ENCODE measurements at regions not wholly inside any gene's neighbourhood (a gene's known extent, or its start where the extent isn't known, plus 50 kb on each side); places are given as distances from the start of the nearest gene placed in this dataset.
"Not testable (repeated sequence)": the region's sequence is repeated elsewhere in the genome, so short reads cannot be mapped to it uniquely, and the experiment has no call there.

DNA sequence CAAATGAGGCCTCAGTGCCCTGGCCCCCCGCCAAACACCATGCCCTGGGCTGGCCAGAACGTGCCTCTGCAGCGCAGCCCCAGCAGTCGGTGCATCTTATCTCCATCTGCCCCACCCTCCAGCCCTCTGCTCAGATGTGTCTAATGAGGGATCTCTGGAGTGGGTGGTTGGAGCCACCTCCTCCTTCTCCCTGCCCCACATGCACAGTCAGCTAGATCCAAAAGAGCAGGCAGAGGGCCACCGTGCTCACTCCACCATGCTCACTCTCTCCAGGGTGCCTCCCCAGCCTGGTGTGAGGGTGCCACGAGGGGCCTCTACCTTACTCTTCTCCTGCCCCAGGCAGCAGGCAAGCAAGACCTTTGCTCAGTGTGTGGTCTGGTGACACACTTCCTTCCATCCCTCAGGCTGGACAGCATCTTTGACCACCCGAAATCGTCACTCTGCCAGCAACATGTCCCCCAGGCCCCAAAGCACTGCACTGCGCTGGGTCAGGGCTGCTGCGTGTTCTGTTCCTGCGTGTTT lies 266.1 kb upstream of the HDAC4 start:
- DNase-seq, result no peak

DNA sequence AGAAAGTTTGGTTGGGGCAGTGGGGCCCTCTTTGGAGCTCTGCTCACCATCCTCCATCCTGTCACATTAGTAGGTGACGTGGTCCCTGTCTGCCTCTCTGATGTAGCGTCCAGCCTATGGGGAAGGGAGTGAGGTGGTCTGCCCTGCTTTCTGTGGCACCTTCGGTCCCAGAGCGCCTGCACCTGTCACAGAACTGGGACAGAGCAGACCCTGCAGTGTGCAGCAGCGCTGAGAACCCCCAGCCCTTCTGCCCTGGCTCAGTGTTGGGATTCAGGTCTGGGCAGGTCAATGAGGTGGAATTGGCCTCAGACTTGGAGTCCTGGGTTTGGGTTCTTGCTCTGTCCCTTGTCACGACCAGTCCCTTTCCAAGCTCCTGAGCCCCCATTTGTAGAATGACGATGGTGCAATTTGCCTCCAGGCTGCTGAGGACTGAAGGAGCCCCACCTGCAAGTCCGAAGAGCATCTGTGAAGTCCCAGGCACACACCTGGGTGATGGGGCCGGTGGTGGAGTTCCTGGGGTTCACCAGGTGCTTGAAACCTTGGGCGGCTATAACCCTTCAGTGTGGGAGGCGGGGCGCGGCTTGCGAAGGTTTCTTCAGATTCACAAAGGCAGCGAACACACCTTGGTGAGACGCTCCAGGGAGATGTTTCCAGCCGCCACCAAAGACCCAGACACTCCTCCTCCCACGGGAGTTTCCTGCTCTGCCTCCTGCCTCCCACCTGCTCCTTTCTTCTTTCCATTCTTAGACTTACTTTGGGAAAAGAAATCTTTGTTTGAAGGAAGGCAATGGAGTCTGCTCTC lies 265.4 kb upstream of the HDAC4 start:
- no peak for DNase-seq

GRCh38 chr2:239664216-239664810 lies 263.5 kb upstream of the HDAC4 start:
- DNase-seq, result no peak

DNA sequence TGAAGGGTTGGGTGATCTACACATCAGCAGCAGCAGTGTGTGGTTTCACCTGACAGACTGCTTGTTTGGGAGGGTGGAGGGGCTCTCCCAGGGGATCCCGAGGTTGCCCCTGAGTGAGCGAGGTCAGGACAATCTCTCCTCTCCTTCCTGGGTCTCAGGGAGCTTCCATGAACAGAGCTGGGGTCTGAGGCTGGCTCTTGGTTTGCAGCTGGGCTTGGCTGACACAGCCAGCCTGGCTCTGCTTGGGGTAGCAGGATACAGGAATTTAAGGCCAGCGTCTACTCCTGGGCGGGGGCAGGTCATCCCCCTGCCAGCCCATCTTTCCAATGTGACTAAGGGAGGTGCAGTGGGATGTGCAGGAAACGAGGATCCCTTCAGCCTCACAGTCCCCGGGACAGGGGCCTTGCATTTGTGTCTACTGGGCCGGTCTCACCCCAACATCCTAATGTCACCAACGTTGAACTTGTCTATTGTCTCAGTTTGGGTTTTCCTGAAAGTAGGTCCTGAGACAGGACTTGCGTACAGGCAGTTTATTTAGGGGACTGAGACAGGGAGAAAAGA lies 262.6 kb upstream of the HDAC4 start:
- no peak for DNase-seq

GRCh38 chr2:239662413-239663120 lies 261.7 kb upstream of the HDAC4 start:
- no peak for DNase-seq

DNA sequence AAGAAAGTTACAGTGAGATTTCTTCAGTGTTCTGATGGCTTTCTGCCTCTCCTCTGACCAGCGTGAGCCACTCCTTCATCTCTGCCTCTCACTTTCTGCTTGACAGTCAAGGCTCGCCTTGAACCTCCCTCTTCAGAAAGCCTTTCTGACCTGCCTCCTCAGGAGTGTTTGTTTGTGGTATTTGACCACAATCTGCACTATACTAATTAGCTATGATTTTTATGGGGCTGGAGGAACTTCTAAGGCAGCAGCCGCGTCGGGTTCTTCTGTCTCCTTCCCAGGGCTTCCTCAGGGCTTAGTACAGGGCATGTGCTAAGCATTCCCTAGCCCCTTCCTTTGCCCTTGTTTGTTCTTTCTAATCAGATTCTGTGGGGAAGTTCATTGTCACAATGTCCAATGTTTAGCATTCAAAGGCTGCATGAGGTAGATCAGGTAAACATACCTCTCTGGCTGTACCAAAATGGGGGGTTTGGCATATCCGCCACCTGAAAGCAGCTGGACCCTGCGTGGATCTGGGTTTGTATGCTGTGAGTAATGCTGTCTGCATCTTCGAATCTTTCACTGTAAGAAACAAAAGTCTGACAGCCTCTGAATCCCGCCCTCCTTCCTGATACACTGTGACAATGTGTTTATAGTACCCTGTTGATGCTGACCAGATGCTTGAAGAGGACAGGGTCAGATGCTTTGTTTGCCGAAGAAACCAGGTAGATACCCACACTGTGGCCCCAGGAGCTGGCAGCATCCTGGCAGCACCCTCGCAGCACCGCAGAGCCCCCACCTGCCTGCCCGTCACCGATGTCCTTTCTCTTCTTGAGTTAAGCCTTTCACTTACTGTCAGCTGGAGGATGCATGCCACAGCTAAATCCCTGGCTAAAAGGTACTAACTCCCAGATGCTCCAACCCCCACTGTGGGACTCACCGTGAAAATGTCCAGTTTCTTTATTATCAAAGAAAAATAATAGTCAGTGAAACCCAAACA lies 260.8 kb upstream of the HDAC4 start:
- DNase-seq, result no peak

GRCh38 chr2:239660390-239661230 lies 259.8 kb upstream of the HDAC4 start:
- DNase-seq, result no peak

DNA sequence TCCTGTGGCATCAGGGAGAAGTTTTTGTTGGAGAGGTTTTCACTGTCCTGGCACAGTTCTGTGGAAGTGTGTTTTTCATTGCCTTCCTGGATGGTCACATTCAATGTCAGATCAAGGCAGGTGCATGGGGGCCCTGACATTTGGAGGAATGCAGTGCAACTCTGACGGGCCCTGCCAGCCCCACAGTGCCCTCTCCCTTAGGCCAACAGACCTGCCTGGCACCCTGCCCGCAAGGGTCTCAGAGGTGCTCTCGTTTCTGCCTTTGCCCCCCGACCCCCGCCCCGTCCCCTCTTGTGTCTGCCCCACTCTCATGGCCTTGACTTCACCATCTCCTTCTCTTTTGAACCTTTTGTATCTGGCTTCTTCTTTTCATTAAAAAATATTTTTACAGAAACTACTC lies 257.2 kb upstream of the HDAC4 start:
- no peak for DNase-seq

DNA sequence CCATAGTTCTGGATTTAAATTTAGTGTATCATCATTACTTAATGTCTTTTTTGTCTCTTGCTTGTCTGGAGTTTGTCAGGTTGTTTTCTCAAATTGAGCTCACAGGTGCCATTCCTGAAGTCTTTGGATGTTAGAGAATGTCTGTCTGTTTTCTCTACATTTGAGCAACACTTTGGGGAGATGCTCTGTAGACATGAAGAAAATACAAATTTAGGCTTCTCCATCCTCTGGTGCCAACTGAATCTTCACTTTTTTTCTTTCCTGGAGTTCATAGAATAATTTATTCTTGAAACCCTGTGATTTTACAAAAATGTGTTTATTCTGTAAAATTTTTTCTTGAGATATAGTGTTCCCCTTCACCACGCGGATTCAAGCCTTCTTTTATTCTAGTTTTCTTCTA lies 256.4 kb upstream of the HDAC4 start:
- DNase-seq, result no peak

- DNase-seq, result no peak
These were observed 253.4 kb upstream of the HDAC4 start for GRCh38 chr2:239654266-239654665.

DNA sequence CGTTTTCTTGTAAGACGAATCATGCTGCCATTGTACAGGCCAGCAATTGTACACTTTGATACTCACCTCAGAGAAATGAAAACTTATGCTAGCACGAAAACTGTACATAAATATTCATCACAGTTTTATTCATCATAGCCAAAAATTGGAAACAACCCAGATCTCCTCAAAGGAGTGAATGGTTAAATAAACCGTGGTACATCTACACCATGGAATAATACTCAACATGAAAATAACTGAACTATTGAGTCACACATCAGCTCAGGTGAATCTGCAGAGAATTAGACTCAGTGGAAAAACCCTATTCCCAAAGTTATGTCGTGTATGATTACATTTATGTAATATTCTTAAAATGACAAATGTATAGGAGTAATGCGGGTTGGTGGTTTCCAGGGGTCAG lies 251.0 kb upstream of the HDAC4 start:
- DNase-seq, result no peak

- DNase-seq, result no peak
These were observed 249.9 kb upstream of the HDAC4 start for GRCh38 chr2:239650674-239651073.

GRCh38 chr2:239649309-239649708 lies 248.5 kb upstream of the HDAC4 start:
- no peak for DNase-seq

GRCh38 chr2:239648607-239649006 lies 247.8 kb upstream of the HDAC4 start:
- no peak for DNase-seq

DNA sequence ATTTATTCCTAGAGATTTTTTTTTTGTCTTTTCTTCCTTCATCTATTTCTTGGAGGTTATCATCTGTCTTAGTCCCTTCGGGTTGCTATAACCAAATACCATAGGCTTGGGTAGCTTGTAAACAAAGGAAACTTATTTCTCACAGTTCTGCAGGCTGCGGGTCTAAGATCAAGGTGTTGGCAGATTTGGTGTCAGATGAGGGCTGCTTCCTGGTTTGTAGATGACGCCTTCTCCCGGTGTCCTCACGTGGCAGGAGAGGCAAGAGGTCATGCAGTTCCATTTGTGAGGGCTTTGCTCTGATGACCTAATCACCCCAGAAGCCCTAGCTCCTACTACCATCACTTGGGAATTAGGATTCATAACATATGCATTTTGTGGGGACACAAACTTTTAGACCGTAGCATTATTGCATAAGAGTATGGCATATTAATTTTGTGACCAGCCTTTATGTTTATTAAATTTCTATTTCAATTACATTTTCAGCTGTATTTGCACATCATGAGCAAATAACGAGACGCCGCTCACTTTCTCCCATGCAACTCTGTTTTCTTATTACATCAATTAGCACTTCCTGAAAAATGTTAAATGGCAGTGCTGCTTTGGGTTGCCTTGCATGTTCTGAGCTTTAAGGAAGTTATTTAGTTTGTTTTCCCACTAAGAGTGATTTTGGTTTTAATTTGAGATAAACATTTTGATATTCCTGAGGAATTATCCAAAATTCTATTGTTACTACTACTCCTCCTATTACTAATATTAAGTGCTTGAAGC lies 246.4 kb upstream of the HDAC4 start:
- no peak for DNase-seq

DNA sequence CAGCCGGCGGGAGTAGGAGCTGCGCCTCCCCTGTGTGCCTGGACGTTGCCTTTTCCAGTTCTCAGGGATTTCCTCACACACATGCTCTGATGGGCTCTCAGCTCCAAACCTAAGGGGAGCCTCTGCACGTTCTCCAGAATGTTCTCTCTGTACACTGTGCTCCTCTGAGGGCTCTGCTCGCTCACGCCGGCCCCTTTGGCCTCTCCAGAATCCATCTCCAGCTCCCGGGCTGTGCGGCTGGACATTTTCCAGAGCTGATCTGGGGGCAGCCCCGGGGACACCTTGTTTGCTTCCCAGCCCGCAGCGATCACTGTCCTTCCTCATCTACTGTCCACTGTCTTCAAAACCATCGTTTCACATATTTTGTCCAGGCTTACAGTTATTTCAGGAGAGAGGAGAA lies 245.4 kb upstream of the HDAC4 start:
- no peak for DNase-seq

DNA sequence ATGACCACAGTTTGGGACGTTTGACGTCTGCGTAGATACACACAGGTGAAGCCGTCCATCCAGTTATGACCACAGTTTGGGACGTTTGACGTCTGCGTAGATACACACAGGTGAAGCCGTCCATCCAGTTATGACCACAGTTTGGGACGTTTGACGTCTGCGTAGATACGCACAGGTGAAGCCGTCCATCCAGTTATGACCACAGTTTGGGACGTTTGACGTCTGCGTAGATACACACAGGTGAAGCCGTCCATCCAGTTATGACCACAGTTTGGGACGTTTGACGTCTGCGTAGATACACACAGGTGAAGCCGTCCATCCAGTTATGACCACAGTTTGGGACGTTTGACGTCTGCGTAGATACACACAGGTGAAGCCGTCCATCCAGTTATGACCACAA lies 243.8 kb upstream of the HDAC4 start:
- not testable (repeated sequence) for DNase-seq

- DNase-seq, result peak; percentile 5
These were observed 243.2 kb upstream of the HDAC4 start for GRCh38 chr2:239644011-239644410.

- DNase-seq, result no peak
These were observed 241.7 kb upstream of the HDAC4 start for GRCh38 chr2:239642406-239643004.

GRCh38 chr2:239641904-239642303 lies 241.1 kb upstream of the HDAC4 start:
- not testable (repeated sequence) for DNase-seq

Measured in CD4-positive, alpha-beta T cell treated with Interferon gamma for 1 hour (primary cell).